Fibroblast of peridontal ligament (primary cell): ENCODE measurements at regions not wholly inside any gene's neighbourhood (a gene's known extent, or its start where the extent isn't known, plus 50 kb on each side); places are given as distances from the start of the nearest gene placed in this dataset.
"Not testable (repeated sequence)": the region's sequence is repeated elsewhere in the genome, so short reads cannot be mapped to it uniquely, and the experiment has no call there.

Experiments used
- DNase-seq: peaks from one replicate; pipeline ENCODE4 v3.0.0-alpha.2; 2010; ENCODE audit errors: extremely low read depth

DNA sequence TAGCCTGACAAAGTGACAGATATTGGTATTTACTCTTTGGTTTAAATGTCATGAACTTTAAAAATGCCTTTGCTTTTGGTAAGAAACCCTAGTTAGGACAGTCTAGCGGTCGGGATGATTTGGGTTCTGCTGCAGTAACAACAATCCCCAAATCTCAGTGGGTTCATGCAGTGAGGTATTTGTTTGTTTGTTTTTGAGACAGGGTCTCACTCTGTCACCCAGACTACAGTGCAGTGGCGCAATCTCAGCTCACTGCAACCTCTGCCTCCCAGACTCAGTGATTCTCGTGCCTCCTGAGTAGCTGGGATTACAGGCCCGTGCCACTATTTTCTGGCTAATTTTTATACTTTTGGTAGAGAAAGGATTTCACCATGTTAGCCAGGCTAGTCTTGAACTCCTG lies 65.2 kb upstream of the EEF2KMT start:
- DNase-seq, result not testable (repeated sequence)

DNA sequence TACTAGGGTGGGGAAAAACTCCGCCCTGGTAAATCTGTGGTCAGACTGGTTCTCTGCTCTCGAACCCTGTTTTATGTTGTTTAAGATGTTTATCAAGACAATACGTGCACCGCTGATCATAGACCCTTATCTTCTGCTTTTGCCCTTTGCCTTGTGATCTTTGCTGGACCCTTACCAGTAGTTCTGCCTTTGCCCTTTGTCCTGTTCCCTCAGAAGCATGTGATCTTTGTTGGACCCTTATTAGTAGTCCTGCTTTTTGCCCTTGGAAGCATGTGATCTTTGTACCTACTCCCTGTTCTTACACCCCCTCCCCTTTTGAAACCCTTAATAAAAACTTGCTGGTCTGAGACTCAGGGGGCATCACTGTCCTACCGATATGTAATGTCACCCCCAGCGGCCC lies 64.3 kb upstream of the EEF2KMT start:
- not testable (repeated sequence) for DNase-seq

DNA sequence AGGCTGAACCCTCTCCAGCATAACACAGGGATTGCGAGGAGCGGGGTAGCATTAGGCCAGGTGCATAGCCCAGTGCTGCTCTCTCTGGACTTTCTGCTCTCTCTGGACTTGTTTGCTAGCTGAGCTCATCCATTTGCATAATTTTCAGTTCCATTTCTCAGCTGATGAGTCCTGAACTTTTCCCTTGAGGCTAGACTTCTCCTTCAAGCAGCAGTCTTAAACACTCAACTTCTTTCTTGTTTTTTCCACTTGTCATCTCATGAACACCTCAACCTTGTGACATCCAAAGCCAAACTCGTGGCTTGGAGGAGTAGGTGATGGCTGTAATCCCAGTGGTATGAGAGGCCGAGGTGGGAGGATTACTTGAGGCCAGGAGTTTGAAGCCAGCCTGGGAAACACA lies 62.4 kb upstream of the EEF2KMT start:
- not testable (repeated sequence) for DNase-seq

DNA sequence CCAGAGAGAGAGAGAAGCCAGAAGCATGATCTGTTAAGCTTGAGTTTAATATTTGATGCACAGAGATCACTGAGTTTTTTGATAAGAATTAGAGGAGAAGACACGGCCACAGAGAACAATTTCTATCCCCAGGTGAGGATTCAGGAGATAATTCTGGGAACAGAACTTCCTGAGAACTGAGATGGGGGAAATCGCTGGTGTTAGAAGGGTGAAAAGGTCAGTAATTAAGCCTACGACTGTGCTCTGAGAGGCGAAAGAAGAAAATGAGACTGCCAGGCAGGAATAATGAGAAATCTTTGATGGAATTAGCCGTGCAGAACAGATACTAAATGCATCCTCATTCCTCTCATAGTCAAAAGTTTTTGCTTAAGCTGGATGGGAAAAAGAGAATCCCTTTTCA lies 61.9 kb upstream of the EEF2KMT start:
- DNase-seq, result not testable (repeated sequence)

DNA sequence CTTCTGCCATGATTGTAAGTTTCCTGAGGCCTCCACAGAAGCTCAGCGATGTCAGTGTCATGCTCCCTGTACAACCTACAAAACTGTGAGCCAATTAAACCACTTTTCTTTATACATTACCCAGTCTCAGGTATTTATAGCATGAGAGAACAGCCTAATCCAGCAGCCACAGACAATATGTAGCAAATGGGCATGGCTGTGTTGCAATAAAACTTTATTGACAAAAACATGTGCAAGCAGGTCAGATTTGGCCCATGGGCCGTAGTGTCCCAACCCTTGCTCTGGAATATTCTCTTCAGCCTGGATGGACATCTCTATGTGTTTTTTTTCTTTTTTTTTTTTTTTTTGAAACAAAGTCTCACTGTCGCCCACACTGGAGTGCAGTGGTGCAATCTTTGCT lies 60.9 kb upstream of the EEF2KMT start:
- DNase-seq, result no peak

DNA sequence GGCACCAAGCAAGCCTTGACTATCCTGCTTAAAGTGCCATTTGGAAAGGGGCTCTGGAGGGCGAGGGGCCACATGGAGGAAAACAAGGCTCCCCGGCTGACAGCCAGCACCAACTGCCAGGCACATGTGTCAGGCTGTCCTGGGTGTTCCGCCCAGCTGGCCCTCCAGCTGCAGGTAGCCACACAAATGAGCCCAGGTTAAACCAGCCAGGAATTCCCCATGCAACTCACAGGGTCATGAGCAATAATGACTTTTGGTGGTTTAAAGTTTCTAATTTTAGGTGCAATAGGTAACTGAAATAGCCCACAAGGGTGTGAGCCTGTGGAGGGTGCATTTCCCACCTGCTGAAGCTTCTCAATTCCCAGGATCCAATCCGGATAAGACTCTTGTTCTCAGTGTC lies 58.9 kb upstream of the EEF2KMT start:
- DNase-seq, result not testable (repeated sequence)

DNA sequence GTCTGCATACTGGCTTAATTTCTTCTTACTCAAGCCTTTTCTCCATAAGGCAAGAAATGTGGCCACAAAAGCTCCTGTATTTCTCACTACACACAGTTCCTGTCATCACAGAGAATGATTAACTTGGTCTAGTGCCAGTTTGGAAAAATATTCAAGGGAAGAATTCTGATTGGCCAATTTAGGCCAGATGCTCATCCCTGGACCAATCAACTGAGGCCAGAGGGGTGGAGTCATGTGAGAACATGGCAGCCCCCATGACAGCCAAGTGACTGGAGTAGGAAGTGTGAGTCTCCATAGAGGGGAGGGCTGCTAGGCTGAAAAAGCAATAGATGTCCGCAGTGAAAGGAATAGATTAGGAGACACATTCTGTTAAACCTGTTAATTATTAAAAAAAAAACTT lies 56.4 kb upstream of the EEF2KMT start:
- DNase-seq, result not testable (repeated sequence)

DNA sequence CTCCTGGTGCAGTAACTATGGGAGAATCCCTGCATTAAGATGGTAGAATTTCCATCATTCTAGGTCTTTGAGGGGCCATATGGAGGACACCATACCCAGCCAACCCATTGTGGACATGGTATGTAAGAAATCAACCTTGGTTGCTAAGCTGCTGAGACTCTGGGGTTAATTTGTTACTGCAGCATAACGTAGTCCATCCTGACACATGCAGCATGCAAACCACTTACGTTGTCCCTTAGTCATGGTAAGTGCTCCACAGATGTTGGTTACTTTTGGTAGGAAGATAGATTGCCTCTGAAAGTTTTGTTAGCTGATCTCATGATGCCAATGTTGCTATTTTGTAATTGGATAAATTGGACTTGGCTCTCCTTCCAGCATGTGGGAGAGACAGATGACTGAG lies 53.8 kb upstream of the EEF2KMT start:
- DNase-seq, result not testable (repeated sequence)
